ENCODE measurements at regions not wholly inside any gene's neighbourhood (a gene's known extent, or its start where the extent isn't known, plus 50 kb on each side); places are given as distances from the start of the nearest gene placed in this dataset.

- Histone ChIP-seq H3K56ac (ENCODE audit: insufficient read length, low read depth, low read length) (no peak overlapping the region), H3K14ac (ENCODE audit: insufficient read depth, low read length) (no peak overlapping the region), H3K23me2 (ENCODE audit: insufficient read length, low read depth, low read length, poor library complexity, severe bottlenecking) (no peaks in the 10 kb centered on the region), H3K4ac (ENCODE audit: low read depth, low read length) (no peak overlapping the region), H3K9me3 (ENCODE audit: control insufficient read depth, low read depth, low read length) (no peaks in the 10 kb centered on the region), H2BK12ac (ENCODE audit: insufficient read length, low read depth, low read length) (no peak overlapping the region), H4K20me1 (ENCODE audit: control insufficient read depth, insufficient read depth, insufficient read length) (no peaks in the 10 kb centered on the region), H4K8ac (replicated peaks; ENCODE audit: insufficient read length, low read depth, low read length) (no peak overlapping the region), H3K79me2 (ENCODE audit: insufficient read depth, low read length) (no peaks in the 10 kb centered on the region), H2BK20ac (ENCODE audit: low read depth, low read length, poor library complexity, severe bottlenecking) (no peak overlapping the region), H3K18ac (ENCODE audit: insufficient read length, low read depth, low read length) (no peak overlapping the region), H4K5ac (ENCODE audit: insufficient read length, low read depth, low read length) (no peak overlapping the region), H2AFZ (ENCODE audit: low read length) (no peak overlapping the region), H3K4me2 (ENCODE audit: insufficient read depth, insufficient read length, low read length) (no peak overlapping the region), H3T11ph (ENCODE audit: low read length) (no peak overlapping the region), H3K9ac (ENCODE audit: extremely low read depth, insufficient read length, low read length) (no peak overlapping the region), H2BK15ac (ENCODE audit: low read depth, low read length) (no peak overlapping the region), H3K27me3 (ENCODE audit: insufficient read depth, low read length) (no peaks in the 10 kb centered on the region), H2AK5ac (ENCODE audit: insufficient read length, low read length) (no peak overlapping the region), H3K27ac (ENCODE audit: insufficient read length, low read depth, low read length) (no peak overlapping the region), H3K23ac (ENCODE audit: insufficient read length, low read depth, low read length) (no peak overlapping the region), H3K79me1 (ENCODE audit: insufficient read depth, low read depth, low read length, poor library complexity, severe bottlenecking) (no peaks in the 10 kb centered on the region), H2BK5ac (ENCODE audit: insufficient read length, low read length) (no peak overlapping the region), H3K4me1 (ENCODE audit: insufficient read depth, low read length) (no peaks in the 10 kb centered on the region; the same call in 1 of the 2 replicates), H2BK120ac (ENCODE audit: low read depth, low read length, poor library complexity, severe bottlenecking) (no peak overlapping the region), H4K91ac (ENCODE audit: insufficient read length, low read depth, low read length) (no peak overlapping the region)
- no peaks in the 10 kb centered on the region; a peak in 1 of 7 replicates for H3K36me3 Mint-ChIP-seq (ENCODE audit: insufficient read depth in 1 of 3, low read depth in 3 of 3)
- WGBS (ENCODE audit: extremely low coverage, insufficient read length, low lambda C conversion rate): no CpG with 5 or more reads among the region's 3 CpGs
- H3K27me3 Mint-ChIP-seq (ENCODE audit: low read depth): peaks cover 1% of the 10 kb centered on the region; the same call in 1 of the 2 replicates
- no peak for DNase-seq
- H3K4me1 Mint-ChIP-seq: no peaks in the 10 kb centered on the region
- H3K9me3 Mint-ChIP-seq: no peaks in the 10 kb centered on the region
- no peak overlapping the region for H3K4me3 Mint-ChIP-seq
- no peak for TF ChIP-seq CTCF (conservative IDR thresholded peaks at IDR 0.05)
- H3K27ac Mint-ChIP-seq: no peak overlapping the region
Observed at GRCh38 chr1:117308311-117308916, 58.8 kb upstream of the MAN1A2 start.

Data from H9 (cell line).